Middle frontal gyrus (tissue), 1 donor: ENCODE measurements at regions not wholly inside any gene's neighbourhood (a gene's known extent, or its start where the extent isn't known, plus 50 kb on each side); places are given as distances from the start of the nearest gene placed in this dataset.

Experiments used
- DNase-seq: peaks from one replicate; pipeline ENCODE4 v3.0.0-alpha.2; 2015; ENCODE audit warnings: low spot score; ENCODE audit errors: extremely low spot score

- DNase-seq: no peak
These were observed 79.2 kb upstream of the UGT8 start for GRCh38 chr4:114519368-114519767.

GRCh38 chr4:114527170-114527569 lies 71.4 kb upstream of the UGT8 start:
- no peak for DNase-seq

- no peak for DNase-seq
These were observed 71.0 kb upstream of the UGT8 start for GRCh38 chr4:114527637-114528036.

- DNase-seq: no peak
These were observed 62.9 kb upstream of the UGT8 start for GRCh38 chr4:114535725-114536124.

- DNase-seq: no peak
These were observed 61.3 kb upstream of the UGT8 start for GRCh38 chr4:114537352-114537751.

- no peak for DNase-seq
These were observed 60.5 kb upstream of the UGT8 start for GRCh38 chr4:114538012-114538617.

GRCh38 chr4:114539985-114540384 lies 58.6 kb upstream of the UGT8 start:
- no peak for DNase-seq

- no peak for DNase-seq
These were observed 51.1 kb upstream of the UGT8 start for GRCh38 chr4:114547340-114548134.
